SK-N-MC (cell line): ENCODE measurements at regions not wholly inside any gene's neighbourhood (a gene's known extent, or its start where the extent isn't known, plus 50 kb on each side); places are given as distances from the start of the nearest gene placed in this dataset.

Source experiments
- EZH2 ChIP-seq: fragments of 200-600 bp; sonication (generic); IDR thresholded peaks from one replicate; pipeline ENCODE4 v1.6.1; 2017; ENCODE audit warnings: antibody characterized with exemption
- FOXP2 ChIP-seq: optimal IDR thresholded peaks from 2 replicates; pipeline ENCODE3; 2011; ENCODE audit warnings: mild to moderate bottlenecking, moderate library complexity; ENCODE audit not compliant: insufficient read depth; ENCODE audit errors: extremely low read length, control extremely low read depth
- POLR2AphosphoS5 ChIP-seq: IDR thresholded peaks from 2 replicates; pipeline ENCODE4 v1.6.1; 2012; ENCODE audit warnings: mild to moderate bottlenecking, low read depth, low read length, borderline replicate concordance

- TF ChIP-seq POLR2AphosphoS5 (no peak), EZH2 (no peak), FOXP2 (no peak)
Observed at GRCh38 chr10:128539510-128540127, 413.4 kb upstream of the MKI67 start.
